ENCODE measurements at regions not wholly inside any gene's neighbourhood (a gene's known extent, or its start where the extent isn't known, plus 50 kb on each side); places are given as distances from the start of the nearest gene placed in this dataset.

DNA sequence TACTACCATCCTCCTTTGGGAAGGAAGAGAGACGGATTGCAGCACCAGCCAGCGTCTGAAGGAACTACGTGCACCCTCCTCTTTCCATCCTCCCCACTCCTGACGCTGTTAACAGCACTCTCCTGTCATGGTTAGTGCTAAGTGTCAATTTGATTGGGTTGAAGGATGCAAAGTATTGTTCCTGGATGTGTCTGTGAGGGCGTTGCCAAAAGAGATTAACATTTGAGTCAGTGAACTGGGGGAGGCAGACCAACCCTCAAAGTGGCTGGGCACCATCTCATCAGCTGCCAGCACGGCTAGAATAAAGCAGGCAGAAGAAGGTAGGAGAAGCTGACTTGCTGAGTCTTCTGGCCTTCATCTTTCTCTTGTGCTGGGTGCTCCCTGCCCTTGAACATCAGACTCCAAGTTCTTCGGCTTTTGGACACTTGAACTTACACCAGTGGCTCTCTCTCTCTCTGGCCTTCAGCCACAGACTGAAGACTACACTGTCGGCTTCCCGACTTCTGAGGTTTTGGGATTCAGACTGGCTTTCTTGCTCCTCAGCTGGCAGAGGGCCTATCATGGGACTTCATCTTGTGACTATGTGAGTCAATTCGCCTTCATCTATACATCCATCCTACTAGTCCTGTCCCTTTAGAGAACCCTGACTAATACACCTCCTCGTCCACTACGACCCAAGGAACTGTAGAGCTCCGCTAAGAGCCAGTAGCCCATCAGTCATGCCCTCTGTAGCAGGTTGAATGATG is 128.2 kb upstream of the HES1 start:
- TF ChIP-seq, protein P1, sequence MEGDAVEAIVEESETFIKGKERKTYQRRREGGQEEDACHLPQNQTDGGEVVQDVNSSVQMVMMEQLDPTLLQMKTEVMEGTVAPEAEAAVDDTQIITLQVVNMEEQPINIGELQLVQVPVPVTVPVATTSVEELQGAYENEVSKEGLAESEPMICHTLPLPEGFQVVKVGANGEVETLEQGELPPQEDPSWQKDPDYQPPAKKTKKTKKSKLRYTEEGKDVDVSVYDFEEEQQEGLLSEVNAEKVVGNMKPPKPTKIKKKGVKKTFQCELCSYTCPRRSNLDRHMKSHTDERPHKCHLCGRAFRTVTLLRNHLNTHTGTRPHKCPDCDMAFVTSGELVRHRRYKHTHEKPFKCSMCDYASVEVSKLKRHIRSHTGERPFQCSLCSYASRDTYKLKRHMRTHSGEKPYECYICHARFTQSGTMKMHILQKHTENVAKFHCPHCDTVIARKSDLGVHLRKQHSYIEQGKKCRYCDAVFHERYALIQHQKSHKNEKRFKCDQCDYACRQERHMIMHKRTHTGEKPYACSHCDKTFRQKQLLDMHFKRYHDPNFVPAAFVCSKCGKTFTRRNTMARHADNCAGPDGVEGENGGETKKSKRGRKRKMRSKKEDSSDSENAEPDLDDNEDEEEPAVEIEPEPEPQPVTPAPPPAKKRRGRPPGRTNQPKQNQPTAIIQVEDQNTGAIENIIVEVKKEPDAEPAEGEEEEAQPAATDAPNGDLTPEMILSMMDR (IDR thresholded peaks at IDR 0.05), result no peak
- no peak for TF ChIP-seq POLR2A (IDR thresholded peaks at IDR 0.05)
